ENCODE measurements at regions not wholly inside any gene's neighbourhood (a gene's known extent, or its start where the extent isn't known, plus 50 kb on each side); places are given as distances from the start of the nearest gene placed in this dataset.

- TF ChIP-seq POLR2A (IDR thresholded peaks at IDR 0.05) (no peak), CTCF (IDR thresholded peaks at IDR 0.05) (peak; percentile 59 to 65 (median 63)), EP300 (IDR thresholded peaks at IDR 0.05) (no peak)
Observed at GRCh38 chr12:91326058-91327027, 143.7 kb upstream of the DCN start.

All from sigmoid colon (tissue), 4 donors.